IgD-negative memory B cell (primary cell): ENCODE measurements at regions not wholly inside any gene's neighbourhood (a gene's known extent, or its start where the extent isn't known, plus 50 kb on each side); places are given as distances from the start of the nearest gene placed in this dataset.

Experiments
- H3K27ac Mint-ChIP-seq, 3 donors: one replicate each; pipeline ENCODE4 v1.8.0; 2020 to 2022; ENCODE audit warnings: mild to moderate bottlenecking in 3 of 3, mixed read lengths in 3 of 3, moderate library complexity in 1 of 3
- H3K27me3 Mint-ChIP-seq: one replicate; pipeline ENCODE4 v1.8.0; 2021; ENCODE audit warnings: mixed read lengths
- H3K36me3 Mint-ChIP-seq: one replicate; pipeline ENCODE4 v1.8.0; 2020; ENCODE audit warnings: mild to moderate bottlenecking, mixed read lengths
- H3K4me1 Mint-ChIP-seq, 3 donors: one replicate each; pipeline ENCODE4 v1.8.0; 2020 to 2022; ENCODE audit warnings: mixed read lengths in 3 of 3, mild to moderate bottlenecking in 1 of 3
- H3K4me3 Mint-ChIP-seq, 4 donors: one replicate each; pipeline ENCODE4 v1.8.0; 2020 to 2022; ENCODE audit warnings: mild to moderate bottlenecking in 4 of 4, mixed read lengths in 4 of 4, moderate library complexity in 3 of 4
- H3K9me3 Mint-ChIP-seq, 3 donors: one replicate each; pipeline ENCODE4 v1.8.0; 2020 to 2021; ENCODE audit warnings: mixed read lengths in 3 of 3, mild to moderate bottlenecking in 1 of 3

DNA sequence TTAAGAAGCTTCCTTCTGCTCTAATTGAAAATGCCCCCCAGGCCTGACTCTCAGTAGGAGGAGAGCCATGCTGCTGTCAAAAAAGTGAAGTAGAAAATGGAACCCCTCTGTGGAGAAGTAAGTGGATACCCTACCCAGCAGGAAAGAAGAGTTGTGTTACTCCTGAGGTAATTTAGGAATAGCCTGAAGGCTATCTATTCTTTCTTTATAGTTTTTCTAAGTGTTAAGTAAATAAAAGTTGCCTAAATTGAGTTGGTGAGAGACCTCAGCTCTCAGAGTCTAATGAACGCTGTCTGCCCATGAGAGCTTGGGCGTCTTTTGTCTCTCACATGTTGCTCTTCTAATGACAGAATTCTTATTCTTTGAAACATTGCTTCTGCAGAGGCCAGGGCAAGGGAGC is 116.2 kb downstream of the NSUN3 start:
- no peak overlapping the region for H3K27ac Mint-ChIP-seq
- H3K9me3 Mint-ChIP-seq = peaks cover 0 to 2% (median 0%) of the 10 kb centered on the region in 3 donors
- H3K4me1 Mint-ChIP-seq = peaks cover 0 to 3% (median 0%) of the 10 kb centered on the region in 3 donors
- no peak overlapping the region for H3K4me3 Mint-ChIP-seq
- H3K36me3 Mint-ChIP-seq = no peaks in the 10 kb centered on the region
- peaks cover 6% of the 10 kb centered on the region for H3K27me3 Mint-ChIP-seq

DNA sequence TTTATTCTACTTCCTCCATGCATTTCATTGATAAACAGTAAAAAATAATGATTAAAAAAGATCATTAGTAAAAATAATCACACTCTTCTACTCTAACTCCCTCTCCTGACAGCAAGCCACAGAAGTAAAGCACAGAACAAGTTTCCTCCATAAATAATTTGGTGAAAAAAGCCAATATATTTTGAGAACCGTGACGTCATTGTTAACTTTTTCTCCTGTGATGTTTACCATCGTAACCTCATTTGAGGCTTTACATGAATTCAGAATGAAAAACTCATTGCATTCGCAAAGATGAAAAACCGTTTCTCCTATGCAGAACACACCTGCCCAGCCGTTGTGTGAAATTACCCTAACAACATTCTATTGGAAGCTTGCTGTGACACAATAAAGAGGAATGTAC is 120.7 kb downstream of the NSUN3 start:
- H3K9me3 Mint-ChIP-seq = peaks cover 0 to 2% (median 0%) of the 10 kb centered on the region in 3 donors
- peaks cover 6% of the 10 kb centered on the region for H3K27me3 Mint-ChIP-seq
- no peaks in the 10 kb centered on the region for H3K4me1 Mint-ChIP-seq
- no peak overlapping the region for H3K27ac Mint-ChIP-seq
- no peaks in the 10 kb centered on the region for H3K36me3 Mint-ChIP-seq
- H3K4me3 Mint-ChIP-seq = no peak overlapping the region

DNA sequence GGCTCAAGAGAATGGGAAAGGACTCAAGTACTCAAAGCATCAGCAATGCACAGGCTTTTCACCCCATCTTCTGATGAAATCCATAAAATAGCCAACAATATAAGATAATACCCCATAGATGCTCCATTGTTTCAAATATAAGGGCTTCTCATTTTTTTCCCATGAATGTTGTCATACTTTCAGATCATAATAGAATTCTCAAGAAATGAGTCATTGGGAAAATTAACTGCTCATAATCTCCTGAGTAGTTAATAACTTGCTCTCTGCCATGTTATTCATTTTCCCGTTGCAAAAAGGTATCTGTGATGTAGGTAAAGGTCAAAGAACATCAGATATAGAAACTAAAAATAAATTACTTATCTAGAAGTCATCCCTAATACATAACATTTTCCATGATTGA is 121.9 kb downstream of the NSUN3 start:
- no peak overlapping the region for H3K27ac Mint-ChIP-seq

DNA sequence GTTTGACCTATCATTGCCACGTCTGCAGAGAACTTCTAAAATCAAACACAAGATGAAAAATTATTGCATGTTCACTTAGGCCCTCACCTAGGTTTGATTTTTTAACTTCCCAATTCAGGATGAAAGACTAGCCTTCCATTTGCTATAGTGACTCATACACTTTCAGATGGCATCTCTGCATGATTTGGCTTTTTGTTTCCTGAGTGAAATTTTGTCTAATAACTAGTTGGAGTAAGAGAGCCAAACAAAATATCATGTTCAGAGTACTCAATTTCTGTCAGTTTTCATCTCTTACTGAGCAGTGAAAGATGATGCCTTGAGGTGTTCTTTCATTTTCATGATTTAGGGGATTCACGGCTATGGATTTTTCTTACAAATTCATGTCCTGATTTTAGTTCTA is 122.9 kb downstream of the NSUN3 start:
- H3K36me3 Mint-ChIP-seq = no peaks in the 10 kb centered on the region
- H3K4me1 Mint-ChIP-seq = no peaks in the 10 kb centered on the region
- H3K27me3 Mint-ChIP-seq = peaks cover 6% of the 10 kb centered on the region
- H3K9me3 Mint-ChIP-seq = peaks cover 0 to 2% (median 0%) of the 10 kb centered on the region in 3 donors
- H3K27ac Mint-ChIP-seq = no peak overlapping the region
- no peak overlapping the region for H3K4me3 Mint-ChIP-seq

More for the DNA sequence above, 121.9 kb downstream of the NSUN3 start:
- no peaks in the 10 kb centered on the region for H3K4me1 Mint-ChIP-seq
- no peak overlapping the region for H3K4me3 Mint-ChIP-seq
- peaks cover 6% of the 10 kb centered on the region for H3K27me3 Mint-ChIP-seq
- no peaks in the 10 kb centered on the region for H3K36me3 Mint-ChIP-seq
- H3K9me3 Mint-ChIP-seq = peaks cover 0 to 2% (median 0%) of the 10 kb centered on the region in 3 donors

DNA sequence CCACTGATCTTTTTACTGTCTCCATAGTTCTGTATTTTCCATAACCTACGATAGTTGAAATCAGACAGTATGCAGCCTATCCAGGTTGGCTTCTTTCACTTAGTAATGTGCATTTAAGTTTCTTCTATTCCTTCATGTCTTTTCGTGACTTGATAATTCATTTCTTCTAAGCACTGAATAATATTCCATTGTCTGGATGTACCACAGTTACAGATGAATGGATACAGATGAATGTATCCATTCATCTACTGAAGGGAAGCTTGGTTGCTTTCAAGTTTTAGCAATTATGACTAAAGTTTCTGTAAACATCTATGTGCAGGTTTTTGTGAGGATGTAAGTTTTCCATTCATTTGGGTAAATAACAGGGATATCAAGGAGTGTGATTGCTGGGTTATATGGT is 124.8 kb downstream of the NSUN3 start:
- no peaks in the 10 kb centered on the region for H3K4me1 Mint-ChIP-seq
- H3K27ac Mint-ChIP-seq = no peak overlapping the region
- no peaks in the 10 kb centered on the region for H3K36me3 Mint-ChIP-seq
- no peaks in the 10 kb centered on the region for H3K27me3 Mint-ChIP-seq
- H3K4me3 Mint-ChIP-seq = no peak overlapping the region
- no peaks in the 10 kb centered on the region for H3K9me3 Mint-ChIP-seq

DNA sequence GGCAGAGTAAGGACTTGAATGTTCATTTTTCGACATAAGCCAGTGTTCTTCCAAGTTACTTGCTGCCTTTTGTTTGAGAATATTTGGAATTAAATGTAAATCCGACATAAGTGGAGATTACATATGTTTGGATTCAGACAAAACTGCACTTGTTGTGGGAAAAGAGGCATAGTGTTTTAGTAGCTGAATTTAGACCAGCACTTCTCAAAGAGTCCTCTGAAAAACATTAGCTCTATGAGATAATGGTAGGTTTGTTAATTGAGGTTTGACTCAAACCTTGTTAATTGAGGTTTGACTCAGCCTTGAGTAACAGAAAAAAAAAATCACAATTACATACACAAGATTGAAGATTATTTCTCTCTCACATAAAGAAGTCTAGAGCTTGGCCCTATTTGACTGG is 132.5 kb downstream of the NSUN3 start:
- no peaks in the 10 kb centered on the region for H3K4me1 Mint-ChIP-seq

DNA sequence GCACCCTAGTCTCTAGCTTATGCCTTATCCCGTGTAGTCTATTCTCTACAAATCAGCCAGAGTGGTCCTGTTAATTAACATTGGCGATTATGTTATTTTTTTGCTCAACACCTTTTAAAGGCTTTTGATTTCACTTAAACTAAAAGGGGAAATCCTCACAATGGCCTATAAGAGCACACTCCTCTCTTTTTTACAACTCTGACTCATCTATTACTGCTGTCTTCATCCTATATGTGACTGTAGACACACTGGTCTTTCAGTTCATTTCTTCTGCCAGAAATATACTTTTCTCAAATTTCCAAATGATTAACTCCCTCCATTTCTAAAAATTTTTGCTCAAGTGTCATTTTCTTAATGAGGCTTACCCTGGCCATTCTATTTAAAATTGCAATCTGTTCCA is 143.4 kb downstream of the NSUN3 start:
- H3K36me3 Mint-ChIP-seq = no peaks in the 10 kb centered on the region
- no peak overlapping the region for H3K4me3 Mint-ChIP-seq
- H3K9me3 Mint-ChIP-seq = no peaks in the 10 kb centered on the region

More for the DNA sequence above, 132.5 kb downstream of the NSUN3 start:
- peaks cover 2% of the 10 kb centered on the region for H3K27me3 Mint-ChIP-seq
- H3K27ac Mint-ChIP-seq = no peak overlapping the region
- H3K36me3 Mint-ChIP-seq = no peaks in the 10 kb centered on the region
- H3K9me3 Mint-ChIP-seq = peaks cover 2 to 16% (median 8%) of the 10 kb centered on the region in 3 donors
- no peak overlapping the region for H3K4me3 Mint-ChIP-seq

DNA sequence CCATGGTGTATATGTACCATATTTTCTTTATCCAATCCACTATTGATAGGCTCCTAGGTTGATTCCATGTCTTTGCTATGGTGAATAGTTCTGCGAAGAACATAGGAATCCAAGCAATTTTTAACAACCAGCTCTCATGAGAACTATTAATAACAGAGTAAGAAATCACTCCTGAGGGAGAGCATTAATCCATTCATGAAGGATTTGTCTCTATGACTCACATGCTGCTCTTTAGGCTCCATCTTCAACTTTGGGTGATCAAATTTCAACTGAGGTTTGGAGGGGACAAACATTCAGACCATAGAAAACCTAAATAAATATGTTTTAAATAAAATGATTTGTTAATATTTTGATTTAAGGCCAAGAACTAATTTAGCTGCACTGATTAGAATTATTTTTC is 147.4 kb downstream of the NSUN3 start:
- H3K4me3 Mint-ChIP-seq = no peak overlapping the region
- H3K27ac Mint-ChIP-seq = no peak overlapping the region
- no peaks in the 10 kb centered on the region for H3K36me3 Mint-ChIP-seq
- peaks cover 0 to 4% (median 2%) of the 10 kb centered on the region in 3 donors for H3K9me3 Mint-ChIP-seq
- H3K4me1 Mint-ChIP-seq = peaks cover 0 to 1% (median 0%) of the 10 kb centered on the region in 3 donors
- no peaks in the 10 kb centered on the region for H3K27me3 Mint-ChIP-seq

More for the DNA sequence above, 143.4 kb downstream of the NSUN3 start:
- Mint-ChIP-seq H3K4me1 (peaks cover 0 to 1% (median 0%) of the 10 kb centered on the region in 3 donors), H3K27ac (no peak overlapping the region), H3K27me3 (no peaks in the 10 kb centered on the region)

DNA sequence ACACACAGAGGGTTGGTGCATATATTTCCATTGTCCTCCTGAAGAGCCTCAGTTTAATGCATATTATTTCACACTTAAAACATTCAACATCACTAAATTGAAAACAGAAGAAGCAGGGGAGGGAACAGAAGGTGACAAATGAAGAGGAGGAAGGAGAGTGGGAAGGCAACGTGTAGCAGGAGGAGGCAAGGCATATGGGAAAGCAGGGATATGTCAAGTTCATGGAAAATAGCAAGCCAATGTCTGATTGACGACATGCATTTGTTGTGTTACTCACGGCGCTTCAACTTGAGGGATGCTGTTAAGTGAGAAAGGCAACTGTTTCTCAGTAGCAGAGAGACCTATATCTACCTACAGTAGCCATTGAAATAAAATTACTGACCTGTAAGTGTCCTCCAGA is 154.5 kb downstream of the NSUN3 start:
- H3K27ac Mint-ChIP-seq = no peak overlapping the region
- no peaks in the 10 kb centered on the region for H3K27me3 Mint-ChIP-seq
- H3K4me3 Mint-ChIP-seq = no peak overlapping the region

DNA sequence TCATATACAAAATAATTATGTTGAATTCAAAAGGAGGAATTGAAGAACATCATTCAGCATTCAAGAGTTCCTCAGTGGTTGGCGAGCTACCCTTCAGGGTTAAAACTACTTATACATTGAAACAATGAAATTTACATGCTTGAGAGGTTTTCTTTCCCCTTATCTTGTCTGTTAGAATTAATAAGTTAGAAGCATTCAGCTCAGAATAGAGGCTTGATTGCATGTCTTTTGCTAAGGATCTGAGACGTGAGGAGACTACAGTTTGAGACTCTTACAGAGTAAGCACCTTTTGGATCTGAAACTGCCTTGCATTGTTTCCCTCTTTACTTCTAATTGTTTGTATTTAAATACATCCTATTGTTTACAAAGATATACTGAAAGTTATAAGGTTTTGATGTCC is 157.6 kb downstream of the NSUN3 start:
- no peaks in the 10 kb centered on the region for H3K36me3 Mint-ChIP-seq
- H3K27ac Mint-ChIP-seq = no peak overlapping the region
- H3K27me3 Mint-ChIP-seq = no peaks in the 10 kb centered on the region

More for the DNA sequence above, 154.5 kb downstream of the NSUN3 start:
- Mint-ChIP-seq H3K9me3 (peaks cover 3 to 11% (median 6%) of the 10 kb centered on the region in 3 donors), H3K36me3 (no peaks in the 10 kb centered on the region), H3K4me1 (no peaks in the 10 kb centered on the region)

DNA sequence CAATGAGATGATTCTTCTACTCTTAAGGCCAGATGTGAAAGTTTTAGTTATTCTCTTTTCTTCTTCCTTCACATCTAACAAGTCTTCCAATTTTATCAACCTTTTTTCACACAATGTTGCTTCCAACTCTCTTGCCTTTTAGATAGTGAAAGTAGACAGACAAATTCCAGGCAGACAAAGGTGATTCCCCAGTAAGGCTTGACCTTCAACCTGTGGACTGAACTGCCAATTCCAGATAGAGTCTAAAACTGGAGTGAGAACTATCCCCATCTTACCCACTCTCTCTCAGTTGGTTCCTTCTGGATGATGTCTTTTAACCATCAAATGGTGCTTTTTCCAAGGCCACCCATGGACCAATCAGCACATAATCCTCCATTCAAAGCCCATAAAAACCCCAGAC is 159.0 kb downstream of the NSUN3 start:
- no peaks in the 10 kb centered on the region for H3K27me3 Mint-ChIP-seq
- no peak overlapping the region for H3K4me3 Mint-ChIP-seq

More for the DNA sequence above, 157.6 kb downstream of the NSUN3 start:
- Mint-ChIP-seq H3K4me1 (no peaks in the 10 kb centered on the region), H3K9me3 (peaks cover 6 to 15% (median 8%) of the 10 kb centered on the region in 3 donors), H3K4me3 (no peak overlapping the region)

DNA sequence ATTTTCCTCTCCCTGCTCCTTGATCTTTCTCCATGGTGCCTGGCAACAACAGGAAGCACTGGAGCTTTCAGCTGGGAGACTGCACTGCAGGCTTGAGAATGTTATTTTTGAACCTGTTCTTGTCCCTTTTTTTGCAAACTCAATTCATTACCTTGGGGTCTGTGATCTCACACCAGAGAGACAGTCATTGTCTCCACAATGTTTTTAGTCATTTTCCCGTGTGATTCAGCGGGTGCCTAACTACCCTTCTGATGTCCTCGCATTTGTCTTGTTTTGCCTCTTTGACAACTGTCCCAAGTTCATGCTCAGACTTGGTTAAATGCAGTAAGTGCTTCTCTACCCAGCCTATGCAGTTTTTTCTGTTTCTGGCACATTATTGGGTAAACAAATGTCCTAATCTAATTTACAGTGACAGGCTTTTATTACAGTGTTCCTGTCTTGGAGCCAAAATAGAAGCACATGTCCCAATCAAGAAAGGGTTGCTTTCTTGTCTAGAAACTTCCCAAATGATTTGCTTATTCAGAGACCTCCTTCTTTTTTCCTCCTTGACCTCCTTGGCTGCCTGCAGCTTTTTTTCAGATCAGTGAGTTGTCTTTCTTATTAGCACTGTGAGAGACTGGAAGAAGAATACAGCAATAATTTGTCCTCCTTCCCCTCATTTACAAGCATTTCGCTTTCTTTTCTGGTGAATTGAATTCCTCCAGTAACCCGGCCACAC is 162.4 kb downstream of the NSUN3 start:
- H3K36me3 Mint-ChIP-seq = no peaks in the 10 kb centered on the region
- peak overlapping the region in 1 of 4 donors; percentile 20 for H3K4me3 Mint-ChIP-seq
- H3K27ac Mint-ChIP-seq = no peak overlapping the region
- H3K4me1 Mint-ChIP-seq = no peaks in the 10 kb centered on the region
- no peaks in the 10 kb centered on the region for H3K27me3 Mint-ChIP-seq
- H3K9me3 Mint-ChIP-seq = peaks cover 9 to 15% (median 12%) of the 10 kb centered on the region in 3 donors

More for the DNA sequence above, 159.0 kb downstream of the NSUN3 start:
- Mint-ChIP-seq H3K4me1 (no peaks in the 10 kb centered on the region), H3K27ac (no peak overlapping the region), H3K9me3 (peaks cover 9 to 15% (median 11%) of the 10 kb centered on the region in 3 donors), H3K36me3 (no peaks in the 10 kb centered on the region)

DNA sequence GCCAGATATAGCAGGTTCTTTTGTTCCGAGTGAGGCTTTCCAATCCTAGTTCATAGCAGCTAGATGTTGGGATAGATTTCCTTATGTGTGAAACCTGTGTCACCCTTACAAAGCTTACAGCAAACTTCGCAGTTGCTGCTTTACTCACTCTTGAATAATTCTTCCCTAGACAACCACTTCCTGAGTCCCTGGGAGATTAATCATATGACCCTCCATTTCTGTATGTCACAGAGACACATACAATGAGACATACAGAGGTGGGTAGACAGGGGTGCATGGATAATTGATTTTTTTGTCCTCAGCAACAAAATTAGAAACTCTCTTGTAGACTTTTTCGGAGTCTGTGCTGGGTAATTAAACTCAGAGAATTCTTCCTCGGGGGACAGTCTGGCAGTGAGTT is 163.2 kb downstream of the NSUN3 start:
- no peaks in the 10 kb centered on the region for H3K27me3 Mint-ChIP-seq
- no peaks in the 10 kb centered on the region for H3K36me3 Mint-ChIP-seq
- no peak overlapping the region for H3K27ac Mint-ChIP-seq
- no peaks in the 10 kb centered on the region for H3K4me1 Mint-ChIP-seq
- no peak overlapping the region for H3K4me3 Mint-ChIP-seq
- H3K9me3 Mint-ChIP-seq = peaks cover 7 to 15% (median 12%) of the 10 kb centered on the region in 3 donors

DNA sequence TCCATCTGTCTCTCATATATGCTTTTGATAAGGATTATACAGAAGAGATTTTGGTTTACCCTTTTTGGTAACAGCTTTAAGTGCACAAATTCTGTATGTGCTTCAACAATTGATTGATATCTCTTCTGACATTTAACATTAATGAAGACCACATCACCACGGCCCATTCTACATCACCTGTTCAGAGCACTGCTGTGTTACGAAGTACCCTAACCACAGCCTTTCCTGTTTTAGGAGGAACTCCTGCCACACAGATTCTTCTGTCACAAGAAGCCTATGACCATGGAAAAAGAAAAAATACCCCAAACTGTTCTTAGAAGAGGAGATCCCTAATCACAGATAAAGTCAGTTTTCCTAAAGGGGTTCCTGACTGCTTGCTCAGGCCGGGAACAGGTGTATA is 170.1 kb downstream of the NSUN3 start:
- Mint-ChIP-seq H3K27me3 (peaks cover 3% of the 10 kb centered on the region), H3K27ac (no peak overlapping the region), H3K9me3 (peaks cover 0 to 5% (median 5%) of the 10 kb centered on the region in 3 donors), H3K36me3 (no peaks in the 10 kb centered on the region), H3K4me1 (peaks cover 0 to 2% (median 0%) of the 10 kb centered on the region in 3 donors), H3K4me3 (no peak overlapping the region)

DNA sequence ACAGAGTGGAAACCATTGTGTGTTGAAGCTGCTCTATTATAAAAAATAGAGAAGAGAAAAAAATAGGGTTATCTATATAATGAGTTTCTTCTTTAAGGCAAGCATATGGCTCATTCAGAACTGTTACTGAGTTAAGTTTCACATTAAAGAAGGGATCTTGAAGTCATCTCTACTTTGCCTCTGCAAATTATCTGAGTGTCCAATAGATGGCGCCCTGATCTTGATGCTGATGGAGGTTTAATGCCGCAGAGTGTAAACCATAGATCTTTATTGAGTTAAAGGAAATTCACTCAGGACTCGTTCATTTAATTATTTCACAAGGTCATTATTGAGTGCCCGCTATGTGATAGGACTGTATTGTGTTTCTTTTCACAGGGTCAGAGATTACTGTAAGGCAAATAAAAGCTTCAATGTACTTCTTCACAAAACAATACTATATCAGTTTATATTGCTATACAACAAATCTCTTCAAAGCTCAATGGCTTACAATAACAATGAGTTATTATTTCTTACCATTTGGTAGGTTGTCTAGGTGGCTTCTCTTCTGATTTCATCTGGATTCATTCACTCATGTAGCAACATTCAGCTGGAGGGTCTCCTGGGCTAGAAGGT is 171.4 kb downstream of the NSUN3 start:
- H3K27me3 Mint-ChIP-seq = peaks cover 3% of the 10 kb centered on the region
- peaks cover 0 to 5% (median 5%) of the 10 kb centered on the region in 3 donors for H3K9me3 Mint-ChIP-seq
- peaks cover 0 to 2% (median 0%) of the 10 kb centered on the region in 3 donors for H3K4me1 Mint-ChIP-seq
- no peak overlapping the region for H3K27ac Mint-ChIP-seq
- no peak overlapping the region for H3K4me3 Mint-ChIP-seq
- H3K36me3 Mint-ChIP-seq = no peaks in the 10 kb centered on the region

DNA sequence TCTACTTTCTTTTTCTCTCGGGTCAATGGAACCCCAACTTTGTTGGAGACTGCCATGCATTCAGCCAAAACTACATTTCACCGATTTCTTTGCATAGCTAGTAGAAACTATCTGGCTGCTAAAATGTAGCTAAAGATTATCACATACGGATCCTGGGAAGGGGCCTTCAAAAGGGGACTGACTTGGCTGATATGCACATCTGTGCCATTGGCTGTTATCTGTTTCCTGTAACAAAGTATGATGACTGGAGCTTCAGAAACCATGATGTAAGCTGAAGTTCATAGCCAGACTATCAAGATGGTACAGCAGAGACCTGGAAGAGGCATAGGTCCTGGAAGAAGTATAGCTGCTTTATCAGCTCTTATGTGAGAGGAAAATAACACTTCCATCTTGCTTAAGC is 179.1 kb downstream of the NSUN3 start:
- H3K36me3 Mint-ChIP-seq = no peaks in the 10 kb centered on the region
- H3K27ac Mint-ChIP-seq = no peak overlapping the region
- no peak overlapping the region for H3K4me3 Mint-ChIP-seq
- H3K9me3 Mint-ChIP-seq = peaks cover 0 to 2% (median under 1%) of the 10 kb centered on the region in 3 donors
- no peaks in the 10 kb centered on the region for H3K27me3 Mint-ChIP-seq
- no peaks in the 10 kb centered on the region for H3K4me1 Mint-ChIP-seq
